Hematopoietic multipotent progenitor cell treated with erythropoietin and hydrocortisone succinate and interleukin-3 and kit ligand, for 15 days (in vitro differentiated cells): ENCODE measurements at regions not wholly inside any gene's neighbourhood (a gene's known extent, or its start where the extent isn't known, plus 50 kb on each side); places are given as distances from the start of the nearest gene placed in this dataset.
"Not testable (repeated sequence)": the region's sequence is repeated elsewhere in the genome, so short reads cannot be mapped to it uniquely, and the experiment has no call there.

Experiments used
- DNase-seq: peaks from one replicate; pipeline ENCODE4 v3.0.0-alpha.2; 2015; ENCODE audit warnings: low spot score

DNA sequence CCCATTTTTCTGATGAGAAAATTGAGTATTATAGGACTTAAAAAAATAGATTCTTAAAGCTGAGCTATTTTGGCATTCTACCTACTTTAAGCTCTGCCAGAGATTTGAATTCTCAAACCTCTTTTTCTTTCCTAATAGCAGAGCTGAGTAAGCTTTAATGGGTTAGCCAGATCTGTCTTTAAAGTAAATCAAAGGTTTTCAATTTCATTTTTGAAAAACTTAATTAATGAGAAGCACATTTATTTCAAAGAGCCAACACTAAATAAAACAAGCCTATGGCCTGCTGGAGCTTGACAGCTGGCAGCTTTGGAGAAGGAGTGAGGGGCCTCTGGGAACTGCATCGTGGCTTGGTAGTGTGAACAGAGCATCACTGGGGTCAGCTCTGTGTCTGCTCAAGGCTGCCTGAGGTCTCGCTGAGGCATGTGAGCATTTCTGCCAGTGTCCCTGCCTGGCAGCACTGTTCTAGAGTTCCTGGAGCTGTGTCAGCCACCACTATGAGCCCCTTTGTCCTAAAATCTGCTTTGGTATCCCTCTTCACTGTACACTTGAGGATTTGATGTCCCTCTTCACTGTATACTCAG lies 50.4 kb upstream of the PRSS23 start:
- no peak for DNase-seq

DNA sequence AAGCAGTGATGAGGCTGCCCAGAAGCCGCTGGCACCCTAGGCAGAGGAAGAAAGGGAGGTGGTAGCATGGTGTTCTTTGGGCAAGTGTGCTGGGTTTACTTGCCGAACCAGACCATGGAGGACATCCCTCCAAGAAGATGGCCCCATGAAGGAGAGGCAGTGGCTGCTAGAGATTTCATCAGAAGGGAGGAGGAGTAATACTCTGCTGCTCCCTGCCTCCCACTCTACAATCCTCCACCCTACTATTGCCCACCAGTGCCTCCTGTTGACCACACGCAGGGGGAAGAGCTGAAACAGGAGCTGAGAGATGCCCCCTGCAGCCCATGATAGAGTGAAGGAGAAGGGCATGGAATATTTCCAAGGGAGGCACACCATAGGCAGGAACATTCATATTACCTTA lies 51.0 kb upstream of the PRSS23 start:
- DNase-seq, result no peak

GRCh38 chr11:86748296-86748695 lies 52.0 kb upstream of the PRSS23 start:
- no peak for DNase-seq

DNA sequence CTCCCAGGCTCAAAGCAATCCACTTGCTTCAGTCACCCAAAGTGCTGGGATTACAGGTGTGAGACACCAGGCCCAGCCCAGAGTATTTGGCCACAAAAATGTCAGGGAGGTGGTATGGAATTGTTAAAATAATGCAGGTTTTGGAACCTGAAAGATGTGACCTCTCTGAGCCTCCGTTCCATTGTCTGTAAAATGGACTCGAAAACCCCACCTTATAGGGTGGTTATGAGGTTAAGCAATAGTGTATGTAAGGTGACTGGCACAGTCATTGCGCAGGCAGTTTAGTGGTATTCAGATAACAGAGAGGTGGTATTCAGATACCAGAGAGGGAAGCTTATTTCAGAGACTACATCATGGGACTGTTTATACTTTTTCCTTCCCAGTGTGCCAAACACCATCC lies 52.5 kb upstream of the PRSS23 start:
- no peak for DNase-seq

- no peak for DNase-seq
These were observed 53.8 kb upstream of the PRSS23 start for GRCh38 chr11:86746514-86746913.

DNA sequence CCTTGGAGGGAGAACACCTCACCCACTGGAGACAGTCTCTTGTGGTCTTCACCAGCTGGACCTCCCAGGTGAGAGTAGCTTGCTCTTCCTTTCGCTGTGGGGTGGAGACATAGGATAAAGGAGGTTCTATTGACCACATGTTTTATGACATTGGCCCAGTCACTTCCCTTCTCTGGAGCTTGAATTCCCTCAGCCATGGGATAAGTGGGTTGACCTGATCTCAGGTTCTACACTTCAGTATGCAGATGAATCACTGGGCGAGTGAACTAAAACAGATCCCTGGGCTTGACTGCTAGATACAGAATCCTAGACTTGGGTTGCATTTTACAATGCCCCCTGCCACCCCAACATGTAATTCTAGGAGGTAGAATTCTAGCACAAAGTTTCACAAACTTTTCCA lies 54.8 kb upstream of the PRSS23 start:
- DNase-seq, result no peak

DNA sequence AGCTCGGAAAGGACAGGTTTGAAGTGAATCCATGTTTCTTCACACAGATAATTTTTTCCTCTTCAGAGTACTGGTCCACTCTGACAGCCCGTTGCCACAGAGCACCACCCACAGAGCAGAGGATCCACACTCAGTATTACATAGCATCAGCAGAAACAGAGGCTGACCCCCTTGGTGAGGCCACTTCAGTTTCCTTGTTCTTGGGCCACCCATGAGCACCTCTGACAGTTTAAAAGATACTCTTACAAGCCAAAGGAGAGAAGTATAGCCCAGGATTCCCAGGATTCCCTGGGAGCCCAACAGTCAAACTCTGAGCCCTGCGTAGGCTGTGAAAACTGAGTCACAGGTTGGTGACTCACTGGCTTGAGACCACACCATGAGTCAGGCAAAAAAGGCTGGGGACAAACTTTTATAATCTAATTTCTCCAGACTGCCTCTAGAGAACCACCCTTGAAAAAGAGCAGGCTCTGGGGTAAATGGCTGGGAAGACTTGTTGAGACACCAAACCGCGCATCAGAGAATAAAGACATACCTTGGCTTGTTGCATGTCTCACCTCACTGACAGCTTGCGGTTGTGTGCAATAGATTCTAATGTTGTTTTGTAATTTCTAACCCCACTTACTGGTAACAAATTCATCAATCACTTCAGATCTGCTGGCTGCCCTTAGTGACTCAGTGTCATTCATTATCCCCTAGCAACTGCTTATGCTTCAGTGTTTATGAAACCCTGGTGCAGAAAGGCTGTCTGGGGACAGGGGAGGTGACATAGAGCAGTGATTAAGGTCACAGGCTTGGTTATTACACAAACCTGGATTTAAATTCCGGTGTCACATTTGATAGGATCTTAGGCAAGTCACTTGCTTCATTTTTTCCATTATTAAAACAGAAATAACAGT lies 56.9 kb upstream of the PRSS23 start:
- peak; percentile 52 for DNase-seq

DNA sequence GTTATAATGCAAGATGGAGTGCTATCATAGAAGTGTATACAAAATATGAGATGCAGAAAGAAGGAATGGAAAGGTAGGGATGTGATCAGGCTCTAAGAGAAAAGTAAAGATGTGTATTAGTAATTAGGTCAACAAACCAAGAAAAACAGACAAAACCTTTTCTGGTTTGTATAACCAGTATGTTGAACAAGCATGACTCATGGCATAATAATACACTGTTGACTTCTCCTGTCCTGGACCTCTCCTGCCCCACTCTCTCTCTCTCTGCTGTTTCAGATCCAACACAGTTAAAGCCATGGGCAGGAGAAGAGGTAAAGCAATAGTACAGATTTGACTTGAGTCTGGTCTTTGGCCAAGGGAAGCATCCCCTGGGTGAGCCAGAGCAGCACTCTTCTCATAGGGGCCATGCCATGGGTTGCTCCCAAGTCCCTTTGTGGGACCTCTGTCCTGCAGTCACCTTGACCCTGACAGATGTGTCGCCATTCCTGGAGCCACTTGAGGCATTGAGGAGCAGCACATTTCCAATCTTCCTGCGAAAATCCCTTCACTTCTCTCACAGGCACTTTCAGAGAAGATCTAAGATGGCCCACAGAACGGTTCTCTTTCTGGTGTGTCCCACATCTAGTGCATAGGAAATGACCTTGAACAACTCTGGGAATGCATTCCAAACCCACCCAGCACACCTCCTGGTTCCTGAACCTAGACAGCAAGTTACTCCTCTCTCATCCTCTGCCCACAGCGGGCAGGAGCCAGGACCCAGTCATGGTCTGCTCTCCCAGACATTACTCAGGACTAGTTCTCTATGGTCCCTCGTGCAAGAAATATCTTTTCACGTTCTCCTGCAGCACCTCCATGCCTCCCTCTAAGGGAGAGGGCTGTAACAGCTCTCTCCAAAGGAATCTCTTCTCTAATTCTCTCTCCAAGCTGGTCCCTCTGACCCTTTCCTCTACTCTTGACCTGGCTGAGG lies 58.2 kb upstream of the PRSS23 start:
- no peak for DNase-seq

GRCh38 chr11:86741484-86741835 lies 58.9 kb upstream of the PRSS23 start:
- no peak for DNase-seq

DNA sequence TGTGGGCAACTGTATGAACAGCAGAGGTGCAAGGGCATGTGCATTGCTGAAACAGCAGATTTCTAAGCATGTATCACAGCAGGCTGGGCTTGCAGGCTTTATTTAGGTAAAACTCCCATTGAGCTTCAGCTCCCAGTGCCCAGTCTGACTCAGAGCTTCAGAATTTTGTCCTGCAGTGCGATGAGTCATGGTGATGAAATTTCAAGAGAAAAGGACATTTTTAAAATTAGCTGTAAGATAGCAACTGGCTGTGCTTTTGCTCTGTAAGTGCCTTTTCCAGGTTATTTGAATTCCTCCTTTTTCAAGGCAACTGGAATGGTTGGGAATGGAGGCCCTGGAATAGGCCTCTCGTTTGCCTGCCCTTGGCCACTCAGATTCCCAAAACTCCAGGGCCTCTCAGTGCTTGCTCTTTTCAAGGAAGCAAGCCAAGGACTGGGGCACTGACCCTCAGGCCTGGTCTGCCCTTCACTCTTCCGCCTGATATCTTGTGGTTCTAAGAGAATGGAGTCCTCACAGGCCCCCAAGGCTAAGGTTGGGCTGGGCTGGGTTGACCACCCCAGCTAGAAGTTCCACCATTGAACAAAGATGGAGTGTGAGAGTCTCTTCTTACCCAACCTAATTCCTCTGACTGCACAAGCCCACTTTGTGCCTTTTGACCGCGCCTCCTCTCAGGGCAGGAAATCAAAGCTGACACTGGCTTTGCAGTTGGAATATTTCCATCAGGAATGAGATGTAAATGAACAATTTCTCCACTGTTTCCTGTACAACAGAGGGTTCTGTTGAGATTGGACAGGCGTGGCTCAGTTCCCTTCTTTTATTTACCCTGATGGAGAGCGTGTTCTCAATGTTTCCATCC lies 59.5 kb upstream of the PRSS23 start:
- no peak for DNase-seq

GRCh38 chr11:86738568-86738967 lies 61.8 kb upstream of the PRSS23 start:
- DNase-seq, result no peak

DNA sequence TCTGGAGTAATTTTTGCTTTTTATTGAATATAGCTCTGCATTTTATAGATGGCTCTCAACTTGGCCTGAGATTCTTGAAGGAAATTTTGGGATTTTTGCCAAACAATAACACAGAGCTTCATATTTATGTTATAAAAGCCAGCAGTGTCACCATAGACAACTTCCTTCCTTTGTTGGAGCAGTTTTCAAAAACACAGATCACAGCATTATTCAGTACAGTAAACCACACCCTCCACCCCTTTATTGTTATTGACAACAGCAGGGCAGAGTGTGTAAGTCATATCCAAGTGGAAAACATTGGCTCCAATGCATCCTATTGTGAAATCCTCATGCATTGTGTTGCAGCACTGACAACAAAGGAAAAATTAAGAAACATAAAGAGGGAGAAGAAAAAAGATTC lies 62.6 kb upstream of the PRSS23 start:
- DNase-seq, result no peak

DNA sequence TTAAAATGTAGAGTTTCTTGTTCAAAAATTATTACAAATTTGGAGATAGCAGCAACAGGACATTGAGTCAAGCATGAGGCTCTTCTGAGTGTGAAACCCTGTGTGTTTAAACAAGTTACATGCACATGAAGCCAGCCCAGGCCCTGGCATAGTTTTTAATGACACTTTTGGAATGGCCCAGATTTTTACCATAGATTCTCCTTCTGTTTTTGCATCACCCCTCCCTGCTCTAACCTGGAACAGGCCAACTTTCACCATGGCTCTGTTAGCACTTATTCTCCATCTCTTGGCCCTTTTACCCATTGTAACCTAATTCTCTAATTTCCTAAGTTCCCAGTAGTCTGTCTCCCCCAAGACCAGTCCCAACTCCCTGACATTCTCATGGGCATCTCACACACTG lies 63.1 kb upstream of the PRSS23 start:
- DNase-seq, result no peak

DNA sequence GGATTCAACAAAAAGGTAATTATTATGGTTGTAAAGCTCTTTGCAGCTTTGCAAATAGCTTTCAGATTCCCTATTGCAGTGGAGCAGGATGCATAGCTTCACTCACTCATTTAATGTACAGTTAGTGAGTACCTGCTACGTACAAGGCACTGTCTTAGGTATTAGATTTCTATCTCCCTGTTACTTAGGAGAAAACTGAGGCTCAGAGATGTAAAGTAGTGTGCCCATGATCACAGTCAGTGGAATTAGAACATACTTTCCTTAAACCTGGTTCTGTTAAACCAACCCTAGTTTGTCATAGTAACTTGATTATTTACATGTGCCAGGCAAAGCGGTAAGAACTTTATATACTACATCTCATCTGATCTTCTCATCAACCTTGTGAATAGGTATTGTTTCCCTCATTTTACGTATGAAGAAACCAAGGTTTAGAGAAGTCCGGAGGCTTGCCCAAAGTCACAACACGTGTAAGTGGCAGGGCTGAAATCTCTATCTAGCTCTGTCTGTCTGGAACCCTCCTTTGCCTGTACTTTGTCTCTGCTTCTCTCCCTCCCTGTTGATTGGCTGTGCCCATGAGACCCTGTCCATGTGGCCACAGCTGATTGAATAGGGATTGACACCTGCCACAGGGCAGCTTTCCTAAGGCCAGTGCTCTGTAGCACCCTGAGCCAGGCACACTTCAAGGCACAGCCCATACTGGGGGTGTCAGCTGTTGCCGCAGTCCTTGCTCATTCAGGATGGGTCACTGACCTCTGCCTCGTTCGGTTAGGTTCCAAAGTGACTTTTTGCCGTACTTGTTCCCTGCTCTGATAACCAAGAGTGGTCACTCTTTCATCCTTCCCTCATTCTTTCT lies 63.8 kb upstream of the PRSS23 start:
- no peak for DNase-seq

GRCh38 chr11:86735451-86736290 lies 63.3 kb upstream of the ME3 start:
- DNase-seq, result no peak

DNA sequence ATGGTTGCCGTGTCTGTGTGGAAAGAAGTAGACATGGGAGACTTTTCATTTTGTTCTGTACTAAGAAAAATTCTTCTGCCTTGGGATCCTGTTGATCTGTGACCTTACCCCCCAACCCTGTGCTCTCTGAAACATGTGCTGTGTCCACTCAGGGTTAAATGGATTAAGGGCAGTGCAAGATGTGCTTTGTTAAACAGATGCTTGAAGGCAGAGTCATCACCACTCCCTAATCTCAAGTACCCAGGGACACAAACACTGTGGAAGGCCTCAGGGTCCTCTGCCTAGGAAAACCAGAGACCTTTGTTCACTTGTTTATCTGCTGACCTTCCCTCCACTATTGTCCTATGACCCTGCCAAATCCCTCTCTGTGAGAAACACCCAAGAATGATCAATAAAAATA lies 60.3 kb upstream of the ME3 start:
- DNase-seq, result not testable (repeated sequence)

- not testable (repeated sequence) for DNase-seq
These were observed 59.9 kb upstream of the ME3 start for GRCh38 chr11:86732286-86732685.

GRCh38 chr11:86729576-86729975 lies 57.2 kb upstream of the ME3 start:
- DNase-seq, result not testable (repeated sequence)

DNA sequence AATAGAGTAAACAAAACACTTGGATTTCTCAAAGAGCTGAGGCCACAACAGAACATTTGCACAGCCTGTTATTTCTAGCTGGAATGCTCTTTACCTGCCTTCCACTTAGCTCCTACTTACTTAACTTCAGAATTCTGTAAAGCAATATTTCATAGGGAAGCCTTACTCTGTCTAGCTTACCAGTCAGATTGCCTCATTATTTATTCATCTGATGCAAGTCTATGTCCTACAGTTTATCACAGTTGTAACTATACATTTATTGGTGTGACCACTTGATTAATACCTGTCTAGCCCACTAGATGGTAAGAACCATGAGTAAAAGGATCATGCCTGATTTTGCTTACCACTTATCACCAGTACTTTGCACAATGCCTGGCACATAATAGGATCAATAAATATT lies 56.1 kb upstream of the ME3 start:
- DNase-seq, result no peak
